Trophoblast cell (in vitro differentiated cells and primary cell): ENCODE measurements at regions not wholly inside any gene's neighbourhood (a gene's known extent, or its start where the extent isn't known, plus 50 kb on each side); places are given as distances from the start of the nearest gene placed in this dataset.
A peak's percentile ranks its signal among the peaks of the same experiment; 100 is the strongest.

ENCODE experiments used
- DNase-seq, 2 donors: peaks; one replicate each; pipeline ENCODE4 v3.0.0-alpha.2; 2016
- H2AFZ ChIP-seq: 2 replicates; pipeline ENCODE4 v1.6.1; 2013; ENCODE audit warnings: low read length, moderate library complexity, mild to moderate bottlenecking; ENCODE audit not compliant: insufficient read depth, poor library complexity
- H2AK5ac ChIP-seq: 2 replicates; pipeline ENCODE4 v1.6.1; 2013; ENCODE audit warnings: mild to moderate bottlenecking, low read length
- H2BK120ac ChIP-seq: 2 replicates; pipeline ENCODE4 v1.6.1; 2013; ENCODE audit warnings: low read length, mild to moderate bottlenecking, moderate library complexity; ENCODE audit not compliant: insufficient read depth, poor library complexity
- H2BK12ac ChIP-seq: 2 replicates; pipeline ENCODE4 v1.6.1; 2013; ENCODE audit warnings: mild to moderate bottlenecking, low read length, moderate library complexity
- H2BK5ac ChIP-seq: 2 replicates; pipeline ENCODE4 v1.6.1; 2013; ENCODE audit warnings: low read length, low read depth, moderate library complexity, mild to moderate bottlenecking; ENCODE audit not compliant: poor library complexity
- H3K14ac ChIP-seq: 2 replicates; pipeline ENCODE4 v1.6.1; 2013; ENCODE audit warnings: mild to moderate bottlenecking, low read length
- H3K18ac ChIP-seq: 2 replicates; pipeline ENCODE4 v1.6.1; 2013; ENCODE audit warnings: mild to moderate bottlenecking, low read length
- H3K23ac ChIP-seq: 2 replicates; pipeline ENCODE4 v1.6.1; 2013; ENCODE audit warnings: low read length
- H3K27ac ChIP-seq: 2 replicates; pipeline ENCODE4 v1.5.1; 2013; ENCODE audit warnings: low read depth, mild to moderate bottlenecking, inconsistent platforms, low read length, moderate library complexity
- H3K27me3 ChIP-seq: 2 replicates; pipeline ENCODE4 v1.6.1; 2013; ENCODE audit warnings: inconsistent platforms, mild to moderate bottlenecking, low read length, moderate library complexity; ENCODE audit not compliant: insufficient read depth
- H3K36me3 ChIP-seq, 2 experiments: 1 replicate in 1 of 2; 2 replicates in 1 of 2; pipeline ENCODE4 v1.6.1; 2013; ENCODE audit warnings: low read length in 2 of 2, mild to moderate bottlenecking in 2 of 2, moderate library complexity in 1 of 2; ENCODE audit not compliant: insufficient read depth in 2 of 2, control insufficient read depth in 1 of 2
- H3K4ac ChIP-seq: 2 replicates; pipeline ENCODE4 v1.6.1; 2013; ENCODE audit warnings: low read depth, mild to moderate bottlenecking, low read length, moderate library complexity
- H3K4me1 ChIP-seq, 2 experiments: 1 replicate in 1 of 2; 2 replicates in 1 of 2; pipeline ENCODE4 v1.6.1; 2013; ENCODE audit warnings: low read length in 2 of 2, mild to moderate bottlenecking in 2 of 2, moderate library complexity in 1 of 2; ENCODE audit not compliant: insufficient read depth in 2 of 2, control insufficient read depth in 1 of 2
- H3K4me2 ChIP-seq: 2 replicates; pipeline ENCODE4 v1.6.1; 2013; ENCODE audit warnings: inconsistent platforms, mild to moderate bottlenecking, low read length, moderate library complexity
- H3K4me3 ChIP-seq: 2 replicates; pipeline ENCODE4 v1.5.1; 2013; ENCODE audit warnings: mild to moderate bottlenecking, low read depth, low read length, inconsistent platforms
- H3K79me1 ChIP-seq: one replicate; pipeline ENCODE4 v1.6.1; 2013; ENCODE audit warnings: low read length
- H3K79me2 ChIP-seq: 2 replicates; pipeline ENCODE4 v1.6.1; 2013; ENCODE audit warnings: low read length, mild to moderate bottlenecking; ENCODE audit not compliant: control insufficient read depth, insufficient read depth, poor library complexity
- H3K9ac ChIP-seq: 2 replicates; pipeline ENCODE4 v1.6.1; 2013; ENCODE audit warnings: mild to moderate bottlenecking, low read length
- H3K9me3 ChIP-seq: 2 replicates; pipeline ENCODE4 v1.6.1; 2013; ENCODE audit warnings: low read depth, mild to moderate bottlenecking, control low read depth, inconsistent platforms, low read length; ENCODE audit not compliant: insufficient read depth
- H4K12ac ChIP-seq: 2 replicates; pipeline ENCODE4 v1.6.1; 2013; ENCODE audit warnings: low read depth, mild to moderate bottlenecking, low read length, moderate library complexity
- H4K8ac ChIP-seq: 2 replicates; pipeline ENCODE4 v1.6.1; 2013; ENCODE audit warnings: low read depth, mild to moderate bottlenecking, low read length, moderate library complexity
- H4K91ac ChIP-seq: one replicate; pipeline ENCODE4 v1.6.1; 2013; ENCODE audit warnings: low read depth, mild to moderate bottlenecking, low read length, moderate library complexity
- WGBS: extraction: QIAGEN DNeasy Blood & Tissue Kit; methylation state at CpG from one replicate; pipeline ENCODE4 v1.1.7; 2013; ENCODE audit warnings: missing lambda C conversion rate; ENCODE audit not compliant: insufficient read length, insufficient coverage; ENCODE audit errors: extremely low coverage; 5-methylcytosine and 5-hydroxymethylcytosine counted together

- no peak overlapping the region for H2BK5ac ChIP-seq
- H3K23ac ChIP-seq: no peak overlapping the region
- no peak overlapping the region for H2AFZ ChIP-seq
- no peak overlapping the region for H3K4me2 ChIP-seq
- no CpG with 5 or more reads among the region's 1 CpG for WGBS
- H3K4me3 ChIP-seq: no peak overlapping the region
- H2BK12ac ChIP-seq: no peak overlapping the region
- DNase-seq: peak; percentile 27 to 51
- H4K12ac ChIP-seq: no peak overlapping the region
- no peaks in the 10 kb centered on the region for H3K79me2 ChIP-seq
- no peaks in the 10 kb centered on the region for H3K36me3 ChIP-seq
- H3K79me1 ChIP-seq: no peaks in the 10 kb centered on the region
- H3K4ac ChIP-seq: no peak overlapping the region
- H3K14ac ChIP-seq: no peak overlapping the region
- H3K27me3 ChIP-seq: no peaks in the 10 kb centered on the region
- H3K9me3 ChIP-seq: peaks cover 5% of the 10 kb centered on the region
- H4K8ac ChIP-seq: no peak overlapping the region
- H3K4me1 ChIP-seq: no peaks in the 10 kb centered on the region
- no peak overlapping the region for H2BK120ac ChIP-seq
- no peak overlapping the region for H3K9ac ChIP-seq
- no peak overlapping the region for H3K27ac ChIP-seq
- H4K91ac ChIP-seq: no peak overlapping the region
- no peak overlapping the region for H3K18ac ChIP-seq
- H2AK5ac ChIP-seq: no peak overlapping the region
Observed at GRCh38 chr4:59728496-59728895, 1471.6 kb upstream of the ADGRL3 start.

- no peak overlapping the region for H3K18ac ChIP-seq
- no peak overlapping the region for H2BK120ac ChIP-seq
- H3K79me2 ChIP-seq: no peaks in the 10 kb centered on the region
- H2AFZ ChIP-seq: no peak overlapping the region
- no peak for DNase-seq
- no peak overlapping the region for H3K4ac ChIP-seq
- no peak overlapping the region for H4K12ac ChIP-seq
- no peaks in the 10 kb centered on the region for H3K79me1 ChIP-seq
- no peak overlapping the region for H2BK12ac ChIP-seq
- no peak overlapping the region for H4K8ac ChIP-seq
- H3K9me3 ChIP-seq: peaks cover 3% of the 10 kb centered on the region
- H4K91ac ChIP-seq: no peak overlapping the region
- no peak overlapping the region for H3K4me3 ChIP-seq
- WGBS: no CpG with 5 or more reads among the region's 2 CpGs
- no peak overlapping the region for H3K27ac ChIP-seq
- no peak overlapping the region for H2BK5ac ChIP-seq
- H3K36me3 ChIP-seq: no peaks in the 10 kb centered on the region
- no peak overlapping the region for H3K9ac ChIP-seq
- no peak overlapping the region for H2AK5ac ChIP-seq
- H3K23ac ChIP-seq: no peak overlapping the region
- H3K4me2 ChIP-seq: no peak overlapping the region
- H3K14ac ChIP-seq: no peak overlapping the region
- no peaks in the 10 kb centered on the region for H3K27me3 ChIP-seq
- H3K4me1 ChIP-seq: no peaks in the 10 kb centered on the region
Observed at GRCh38 chr4:59729321-59729720, 1470.8 kb upstream of the ADGRL3 start.

GRCh38 chr4:59748433-59748832 lies 1451.7 kb upstream of the ADGRL3 start:
- no peak overlapping the region for H4K12ac ChIP-seq
- H3K14ac ChIP-seq: no peak overlapping the region
- no peak overlapping the region for H2AK5ac ChIP-seq
- WGBS: no CpG with 5 or more reads among the region's 1 CpG
- no peak overlapping the region for H3K4me3 ChIP-seq
- H3K27ac ChIP-seq: no peak overlapping the region
- H4K91ac ChIP-seq: no peak overlapping the region
- no peak overlapping the region for H2BK12ac ChIP-seq
- no peak overlapping the region for H3K23ac ChIP-seq
- no peak overlapping the region for H3K4me2 ChIP-seq
- no peak overlapping the region for H3K18ac ChIP-seq
- H3K36me3 ChIP-seq: no peaks in the 10 kb centered on the region
- no peaks in the 10 kb centered on the region for H3K27me3 ChIP-seq
- no peak overlapping the region for H2BK5ac ChIP-seq
- H3K4ac ChIP-seq: no peak overlapping the region
- no peaks in the 10 kb centered on the region for H3K4me1 ChIP-seq
- no peak overlapping the region for H2BK120ac ChIP-seq
- H3K79me1 ChIP-seq: no peaks in the 10 kb centered on the region
- H4K8ac ChIP-seq: no peak overlapping the region
- H3K9me3 ChIP-seq: no peaks in the 10 kb centered on the region
- DNase-seq: no peak
- no peak overlapping the region for H3K9ac ChIP-seq
- no peak overlapping the region for H2AFZ ChIP-seq
- H3K79me2 ChIP-seq: no peaks in the 10 kb centered on the region

GRCh38 chr4:59759082-59759825 lies 1440.9 kb upstream of the ADGRL3 start:
- no peaks in the 10 kb centered on the region for H3K27me3 ChIP-seq
- no peak overlapping the region for H4K8ac ChIP-seq
- no peaks in the 10 kb centered on the region for H3K9me3 ChIP-seq
- H3K18ac ChIP-seq: no peak overlapping the region
- H3K14ac ChIP-seq: no peak overlapping the region
- no peaks in the 10 kb centered on the region for H3K36me3 ChIP-seq
- H3K79me2 ChIP-seq: no peaks in the 10 kb centered on the region
- no CpG with 5 or more reads among the region's 9 CpGs for WGBS
- no peak overlapping the region for H3K27ac ChIP-seq
- H3K4me3 ChIP-seq: no peak overlapping the region
- no peak overlapping the region for H4K12ac ChIP-seq
- H3K4me1 ChIP-seq: no peaks in the 10 kb centered on the region
- no peak for DNase-seq
- H3K9ac ChIP-seq: no peak overlapping the region
- H2BK120ac ChIP-seq: no peak overlapping the region
- no peak overlapping the region for H2AFZ ChIP-seq
- H3K79me1 ChIP-seq: no peaks in the 10 kb centered on the region
- H2BK12ac ChIP-seq: no peak overlapping the region
- no peak overlapping the region for H3K4me2 ChIP-seq
- H3K4ac ChIP-seq: no peak overlapping the region
- no peak overlapping the region for H3K23ac ChIP-seq
- no peak overlapping the region for H4K91ac ChIP-seq
- H2BK5ac ChIP-seq: no peak overlapping the region
- H2AK5ac ChIP-seq: no peak overlapping the region
